Prostate gland (tissue), 2 donors: ENCODE measurements at regions not wholly inside any gene's neighbourhood (a gene's known extent, or its start where the extent isn't known, plus 50 kb on each side); places are given as distances from the start of the nearest gene placed in this dataset.

Source experiments
- POLR2A ChIP-seq: fragments of 450-650 bp; IDR thresholded peaks from one replicate; pipeline ENCODE4 v1.6.1; 2016; ENCODE audit warnings: antibody characterized with exemption, mild to moderate bottlenecking
- POLR2AphosphoS5 ChIP-seq: sonication (generic); formaldehyde crosslinking; IDR thresholded peaks from one replicate; pipeline ENCODE4 v1.6.1; 2017; ENCODE audit warnings: antibody characterized with exemption
- TF ChIP-seq, protein P1 (sequence below), 4 experiments: fragments of 200-600 bp in 2 of 4; fragments of 450-650 bp in 2 of 4; sonication (generic) in 2 of 4; IDR thresholded peaks; 1 replicate in 3 of 4; 2 replicates in 1 of 4; pipeline ENCODE4 v1.5.1; 2016 to 2019; ENCODE audit warnings: antibody characterized with exemption in 4 of 4, mild to moderate bottlenecking in 2 of 4, moderate library complexity in 2 of 4

DNA sequence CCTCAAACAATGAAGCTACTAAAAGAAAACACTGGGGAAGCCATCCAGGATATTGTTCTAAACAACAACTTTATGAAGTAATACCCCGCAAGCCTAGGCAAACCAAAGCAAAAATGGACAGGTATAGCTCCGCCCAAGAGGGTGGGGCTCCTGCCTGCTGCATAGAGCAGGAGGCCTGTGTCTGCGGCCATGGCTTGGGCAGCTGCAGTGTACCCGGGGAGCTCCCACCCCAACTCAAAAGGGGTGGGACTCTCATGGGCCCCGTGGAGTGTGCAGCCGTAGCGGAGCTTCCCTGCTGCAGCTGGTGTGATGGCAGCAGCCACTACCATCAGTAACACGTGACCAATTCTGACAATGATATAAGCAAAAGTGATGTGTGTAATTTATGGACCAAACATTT, 264.2 kb upstream of the KITLG start:
- TF ChIP-seq, protein P1, sequence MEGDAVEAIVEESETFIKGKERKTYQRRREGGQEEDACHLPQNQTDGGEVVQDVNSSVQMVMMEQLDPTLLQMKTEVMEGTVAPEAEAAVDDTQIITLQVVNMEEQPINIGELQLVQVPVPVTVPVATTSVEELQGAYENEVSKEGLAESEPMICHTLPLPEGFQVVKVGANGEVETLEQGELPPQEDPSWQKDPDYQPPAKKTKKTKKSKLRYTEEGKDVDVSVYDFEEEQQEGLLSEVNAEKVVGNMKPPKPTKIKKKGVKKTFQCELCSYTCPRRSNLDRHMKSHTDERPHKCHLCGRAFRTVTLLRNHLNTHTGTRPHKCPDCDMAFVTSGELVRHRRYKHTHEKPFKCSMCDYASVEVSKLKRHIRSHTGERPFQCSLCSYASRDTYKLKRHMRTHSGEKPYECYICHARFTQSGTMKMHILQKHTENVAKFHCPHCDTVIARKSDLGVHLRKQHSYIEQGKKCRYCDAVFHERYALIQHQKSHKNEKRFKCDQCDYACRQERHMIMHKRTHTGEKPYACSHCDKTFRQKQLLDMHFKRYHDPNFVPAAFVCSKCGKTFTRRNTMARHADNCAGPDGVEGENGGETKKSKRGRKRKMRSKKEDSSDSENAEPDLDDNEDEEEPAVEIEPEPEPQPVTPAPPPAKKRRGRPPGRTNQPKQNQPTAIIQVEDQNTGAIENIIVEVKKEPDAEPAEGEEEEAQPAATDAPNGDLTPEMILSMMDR (IDR thresholded peaks at IDR 0.05), result no peak
- TF ChIP-seq POLR2A (no peak), POLR2AphosphoS5 (no peak)
